ENCODE measurements at regions not wholly inside any gene's neighbourhood (a gene's known extent, or its start where the extent isn't known, plus 50 kb on each side); places are given as distances from the start of the nearest gene placed in this dataset.

DNA sequence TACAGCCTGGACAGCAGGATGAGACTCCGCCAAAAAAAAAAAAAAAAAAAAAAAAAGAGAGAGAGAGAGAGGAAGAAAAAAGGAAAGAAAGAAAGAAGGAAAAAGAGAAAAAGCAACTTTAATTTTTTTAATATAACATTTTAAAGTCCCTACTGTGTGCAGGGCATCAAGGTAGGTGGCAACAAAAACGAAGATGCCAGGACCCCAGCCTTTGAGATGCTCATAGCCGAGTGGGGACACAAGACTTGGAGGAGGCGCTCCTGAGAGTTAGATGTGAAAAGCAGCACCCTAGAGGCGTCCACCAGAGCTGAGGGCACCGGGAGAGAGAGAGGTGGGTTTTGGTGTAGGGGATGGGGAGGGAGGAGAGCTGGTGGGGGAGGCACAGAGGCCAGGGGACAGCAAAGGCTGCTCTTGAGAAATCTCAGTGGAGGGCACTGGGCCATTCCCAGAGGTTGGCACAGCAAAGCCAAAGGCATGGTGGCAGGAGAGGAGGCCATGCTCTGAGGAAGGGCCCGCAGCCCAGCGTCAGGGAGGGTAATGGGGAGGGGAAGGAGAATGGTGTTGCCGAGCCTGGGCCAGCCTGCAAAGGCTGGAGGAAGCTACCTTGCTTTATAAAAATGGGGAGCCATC lies 135.6 kb downstream of the C9orf50 start:
- no peak for TF ChIP-seq ZNF274 (IDR thresholded peaks at IDR 0.05; ENCODE audit: low read depth, low read length)
- TF ChIP-seq YY1 (IDR thresholded peaks at IDR 0.05; ENCODE audit: insufficient read depth, insufficient read length), result no peak
